Caco-2 (cell line): ENCODE measurements at regions not wholly inside any gene's neighbourhood (a gene's known extent, or its start where the extent isn't known, plus 50 kb on each side); places are given as distances from the start of the nearest gene placed in this dataset.

ENCODE experiments used
- BruUV-seq: library from RNA; stranded (reverse); fragments of 400-500 nt; replicated peaks from 2 replicates; lab custom pipeline; 2021; lab: Mats Ljungman, UMichigan
- CTCF ChIA-PET: fragments of 300-600 bp; sonication (Branson Sonifier 250); formaldehyde crosslinking; loops from one replicate; lab custom pipeline; 2022; ENCODE audit warnings: antibody characterized with exemption; lab: Charles Lee
- POLR2A ChIA-PET: fragments of 300-600 bp; sonication (Branson Sonifier 250); formaldehyde crosslinking; loops from one replicate; lab custom pipeline; 2022; ENCODE audit warnings: antibody characterized with exemption; lab: Charles Lee
- DNase-seq, 2 experiments: peaks; one replicate each; pipeline versions ENCODE4 v3.0.0 to v3.0.0-alpha.2; 2020 to 2022
- H3K27me3 ChIP-seq: replicated peaks from 2 replicates; pipeline ENCODE4 v1.6.0; 2011; ENCODE audit warnings: low read length; ENCODE audit not compliant: control insufficient read depth, insufficient read depth
- H3K36me3 ChIP-seq: 2 replicates; pipeline ENCODE4 v1.5.1; 2011; ENCODE audit warnings: low read length; ENCODE audit not compliant: control insufficient read depth, insufficient read depth
- H3K4me1 ChIP-seq: fragments of 250-450 bp; sonication (Bioruptor Pico); 2 replicates; pipeline ENCODE4 v1.5.1; 2020; ENCODE audit warnings: mild to moderate bottlenecking
- H3K4me3 ChIP-seq: 2 replicates; pipeline ENCODE4 v1.5.1; 2011; ENCODE audit warnings: low read depth, mild to moderate bottlenecking, control low read depth, low read length
- H3K9me3 ChIP-seq: fragments of 250-450 bp; sonication (Bioruptor Pico); 2 replicates; pipeline ENCODE4 v1.5.1; 2020; ENCODE audit warnings: mild to moderate bottlenecking, moderate library complexity
- H3K27ac Mint-ChIP-seq: one replicate; pipeline ENCODE4 v1.8.0; 2022; ENCODE audit warnings: mixed read lengths; ENCODE audit not compliant: unreplicated experiment
- H3K27me3 Mint-ChIP-seq: one replicate; pipeline ENCODE4 v1.8.0; 2022; ENCODE audit warnings: mixed read lengths; ENCODE audit not compliant: insufficient read depth, unreplicated experiment
- H3K36me3 Mint-ChIP-seq: one replicate; pipeline ENCODE4 v1.8.0; 2022; ENCODE audit warnings: mild to moderate bottlenecking, mixed read lengths; ENCODE audit not compliant: insufficient read depth, unreplicated experiment
- H3K4me1 Mint-ChIP-seq: one replicate; pipeline ENCODE4 v1.8.0; 2022; ENCODE audit warnings: low read depth, mixed read lengths; ENCODE audit not compliant: unreplicated experiment
- H3K4me3 Mint-ChIP-seq: one replicate; pipeline ENCODE4 v1.8.0; 2022; ENCODE audit warnings: mild to moderate bottlenecking, moderate library complexity, mixed read lengths; ENCODE audit not compliant: unreplicated experiment
- H3K9me3 Mint-ChIP-seq: one replicate; pipeline ENCODE4 v1.8.0; 2022; ENCODE audit warnings: mixed read lengths; ENCODE audit not compliant: unreplicated experiment
- intact Hi-C: fragments of 100-400 bp; cut with micrococcal nuclease; formaldehyde crosslinking; loops from one replicate; pipeline ENCODE4 v1.10.0; 2022; ENCODE audit not compliant: unreplicated experiment
- TF ChIP-seq, protein P1 (sequence below), 2 experiments: fragments of 200-600 bp in 1 of 2; IDR thresholded peaks; 1 replicate in 1 of 2; 2 replicates in 1 of 2; pipeline versions ENCODE4 v1.5.1 to v1.8.0; 2011 to 2022; ENCODE audit warnings: antibody characterized with exemption in 1 of 2, control low read depth in 1 of 2, inconsistent platforms in 1 of 2, low read depth in 1 of 2, low read length in 1 of 2, mild to moderate bottlenecking in 1 of 2, moderate library complexity in 1 of 2; ENCODE audit not compliant: insufficient read depth in 1 of 2, severe bottlenecking in 1 of 2, unreplicated experiment in 1 of 2

DNA sequence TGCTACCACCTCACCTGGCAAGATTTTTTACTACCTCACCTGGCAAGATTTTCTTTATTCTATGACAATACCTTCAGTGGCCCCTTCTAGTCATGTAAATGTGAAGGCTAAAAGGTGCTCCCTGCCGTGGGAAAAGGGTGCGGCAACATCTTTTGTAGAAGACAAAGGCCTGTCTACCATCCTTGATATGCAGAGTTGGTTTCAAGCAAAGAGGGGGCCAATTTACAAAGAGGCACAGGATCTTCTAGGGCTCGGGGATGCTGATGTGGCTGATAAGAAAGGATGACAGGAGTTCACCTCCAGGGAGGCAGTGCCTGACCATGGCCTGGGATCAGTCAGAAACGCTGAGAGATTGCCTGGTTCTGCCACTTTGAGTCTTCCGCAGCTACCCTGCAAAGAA is 165.4 kb upstream of the SLC1A4 start:
- CTCF ChIA-PET, result no interaction called here
- H3K27ac Mint-ChIP-seq, result no peak overlapping the region

DNA sequence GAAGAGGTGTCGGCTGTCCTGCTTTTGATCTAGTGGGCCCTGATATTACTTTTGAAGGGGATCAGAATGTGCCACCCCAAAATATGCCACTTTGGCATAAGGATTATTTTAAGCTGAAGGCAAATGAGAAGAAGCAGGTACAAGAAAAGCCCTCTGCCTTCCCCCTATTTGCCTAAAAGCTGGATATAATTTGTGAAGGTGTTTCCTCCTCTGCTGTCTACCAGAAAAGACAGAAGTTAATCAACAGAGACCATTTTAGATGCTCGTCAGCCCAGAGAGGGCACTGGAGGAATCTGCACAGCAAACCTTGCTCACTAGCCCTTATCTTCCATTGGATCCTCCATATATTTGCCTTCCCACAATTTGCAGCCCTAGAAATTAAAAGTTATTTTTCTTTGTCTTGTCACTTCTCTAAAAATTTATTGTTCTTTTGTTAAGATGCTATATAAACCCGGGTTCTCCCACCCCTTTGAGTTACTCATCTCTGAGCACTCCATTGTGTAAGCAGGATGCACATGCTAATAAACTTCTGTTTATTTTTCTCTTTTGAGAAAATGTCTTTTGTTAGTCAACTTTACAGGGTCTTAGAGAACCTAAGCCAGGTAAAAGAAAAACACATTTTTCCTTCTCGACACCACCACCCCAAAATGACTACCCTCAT is 163.2 kb upstream of the SLC1A4 start:
- CTCF ChIA-PET, result no interaction called here
- no peaks in the 10 kb centered on the region for H3K9me3 Mint-ChIP-seq
- no peaks in the 10 kb centered on the region for H3K36me3 Mint-ChIP-seq
- H3K4me1 Mint-ChIP-seq, result peaks cover 16% of the 10 kb centered on the region
- Histone ChIP-seq H3K9me3 (no peaks in the 10 kb centered on the region), H3K27me3 (no peaks in the 10 kb centered on the region), H3K36me3 (no peaks in the 10 kb centered on the region), H3K4me1 (peaks cover 31% of the 10 kb centered on the region), H3K4me3 (no peak overlapping the region)
- no peak overlapping the region for H3K4me3 Mint-ChIP-seq
- no TSS peak for BruUV-seq
- H3K27me3 Mint-ChIP-seq, result no peaks in the 10 kb centered on the region
- intact Hi-C loops, result no loop called here
- POLR2A ChIA-PET, result no interaction called here
- TF ChIP-seq, protein P1, sequence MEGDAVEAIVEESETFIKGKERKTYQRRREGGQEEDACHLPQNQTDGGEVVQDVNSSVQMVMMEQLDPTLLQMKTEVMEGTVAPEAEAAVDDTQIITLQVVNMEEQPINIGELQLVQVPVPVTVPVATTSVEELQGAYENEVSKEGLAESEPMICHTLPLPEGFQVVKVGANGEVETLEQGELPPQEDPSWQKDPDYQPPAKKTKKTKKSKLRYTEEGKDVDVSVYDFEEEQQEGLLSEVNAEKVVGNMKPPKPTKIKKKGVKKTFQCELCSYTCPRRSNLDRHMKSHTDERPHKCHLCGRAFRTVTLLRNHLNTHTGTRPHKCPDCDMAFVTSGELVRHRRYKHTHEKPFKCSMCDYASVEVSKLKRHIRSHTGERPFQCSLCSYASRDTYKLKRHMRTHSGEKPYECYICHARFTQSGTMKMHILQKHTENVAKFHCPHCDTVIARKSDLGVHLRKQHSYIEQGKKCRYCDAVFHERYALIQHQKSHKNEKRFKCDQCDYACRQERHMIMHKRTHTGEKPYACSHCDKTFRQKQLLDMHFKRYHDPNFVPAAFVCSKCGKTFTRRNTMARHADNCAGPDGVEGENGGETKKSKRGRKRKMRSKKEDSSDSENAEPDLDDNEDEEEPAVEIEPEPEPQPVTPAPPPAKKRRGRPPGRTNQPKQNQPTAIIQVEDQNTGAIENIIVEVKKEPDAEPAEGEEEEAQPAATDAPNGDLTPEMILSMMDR (IDR thresholded peaks at IDR 0.05; ENCODE audit: insufficient read depth in 1 of 2, low read depth in 1 of 2, low read length in 1 of 2, severe bottlenecking in 1 of 2, unreplicated experiment in 1 of 2), result no peak
- no peak for DNase-seq
- no peak overlapping the region for H3K27ac Mint-ChIP-seq

More for the DNA sequence above, 165.4 kb upstream of the SLC1A4 start:
- TF ChIP-seq, protein P1 (IDR thresholded peaks at IDR 0.05; ENCODE audit: insufficient read depth in 1 of 2, low read depth in 1 of 2, low read length in 1 of 2, severe bottlenecking in 1 of 2, unreplicated experiment in 1 of 2), result no peak
- Mint-ChIP-seq H3K27me3 (no peaks in the 10 kb centered on the region), H3K9me3 (no peaks in the 10 kb centered on the region), H3K4me1 (peaks cover 16% of the 10 kb centered on the region), H3K4me3 (no peak overlapping the region), H3K36me3 (no peaks in the 10 kb centered on the region)
- BruUV-seq, result no TSS peak
- POLR2A ChIA-PET, result no interaction called here
- Histone ChIP-seq H3K9me3 (no peaks in the 10 kb centered on the region), H3K36me3 (no peaks in the 10 kb centered on the region), H3K4me1 (peaks cover 35% of the 10 kb centered on the region), H3K27me3 (no peaks in the 10 kb centered on the region), H3K4me3 (no peak overlapping the region)
- intact Hi-C loops, result loop anchor here (5.0 kb wide), 1 partner anchor 56 kb away; no protein-coding TSS in a partner anchor
- DNase-seq, result no peak

- peaks cover 11% of the 10 kb centered on the region for H3K4me1 Mint-ChIP-seq
- no TSS peak for BruUV-seq
- intact Hi-C loops, result no loop called here
- ChIA-PET CTCF (no interaction called here), POLR2A (no interaction called here)
- H3K36me3 ChIP-seq, result no peaks in the 10 kb centered on the region
- no peaks in the 10 kb centered on the region for H3K9me3 ChIP-seq
- H3K27ac Mint-ChIP-seq, result no peak overlapping the region
- no peaks in the 10 kb centered on the region for H3K36me3 Mint-ChIP-seq
- H3K27me3 Mint-ChIP-seq, result no peaks in the 10 kb centered on the region
- TF ChIP-seq, protein P1 (IDR thresholded peaks at IDR 0.05; ENCODE audit: insufficient read depth in 1 of 2, low read depth in 1 of 2, low read length in 1 of 2, severe bottlenecking in 1 of 2, unreplicated experiment in 1 of 2), result no peak
- peaks cover 23% of the 10 kb centered on the region for H3K4me1 ChIP-seq
- no peak overlapping the region for H3K4me3 Mint-ChIP-seq
- no peak overlapping the region for H3K4me3 ChIP-seq
- H3K27me3 ChIP-seq, result no peaks in the 10 kb centered on the region
- H3K9me3 Mint-ChIP-seq, result no peaks in the 10 kb centered on the region
- no peak for DNase-seq
These were observed 162.5 kb upstream of the SLC1A4 start for GRCh38 chr2:64826703-64827102.
